SH-SY5Y (cell line): ENCODE measurements at regions not wholly inside any gene's neighbourhood (a gene's known extent, or its start where the extent isn't known, plus 50 kb on each side); places are given as distances from the start of the nearest gene placed in this dataset.

Source experiments
- GATA2 ChIP-seq: IDR thresholded peaks from 2 replicates; pipeline ENCODE4 v1.6.1; 2011; ENCODE audit warnings: mild to moderate bottlenecking, low read depth, low read length
- GATA3 ChIP-seq: IDR thresholded peaks from 2 replicates; pipeline ENCODE4 v1.6.1; 2011; ENCODE audit warnings: low read depth, mild to moderate bottlenecking, low read length, moderate library complexity

DNA sequence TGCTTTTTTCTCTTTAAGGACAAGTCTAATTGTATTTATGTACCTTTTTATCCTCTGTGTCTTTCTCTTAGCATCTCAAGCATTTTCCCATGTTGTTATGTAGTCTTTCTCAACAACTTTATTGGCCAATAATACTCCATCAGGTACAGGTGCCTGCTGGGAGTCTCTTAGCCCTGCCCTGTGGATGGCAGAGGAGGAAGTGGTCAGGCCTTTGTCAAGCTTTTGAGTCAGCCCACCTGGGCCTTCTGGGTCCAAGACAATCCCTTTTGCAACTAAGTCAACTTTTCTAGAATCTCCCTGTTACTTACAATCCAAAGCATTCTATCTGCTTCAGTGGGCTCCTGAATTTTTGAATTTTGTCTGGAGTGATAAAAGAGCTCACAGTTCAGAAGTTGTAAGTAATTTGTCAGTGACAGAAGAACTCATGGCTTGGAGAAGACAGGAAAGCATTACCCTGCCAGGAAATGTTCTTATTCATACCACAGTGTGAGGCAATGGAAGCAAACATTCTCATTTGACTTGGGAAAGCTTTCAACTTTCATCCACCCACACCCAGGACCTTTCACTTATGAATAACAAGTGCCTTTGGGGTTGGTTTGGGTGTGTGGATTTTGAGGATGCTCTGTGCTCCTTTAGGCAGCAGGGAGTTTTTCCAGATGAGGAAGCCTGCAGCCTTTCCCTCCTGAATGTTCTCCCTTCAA is 200.0 kb upstream of the S1PR3 start:
- TF ChIP-seq GATA2 (no peak), GATA3 (no peak)
